GM18519 (cell line): ENCODE measurements at regions not wholly inside any gene's neighbourhood (a gene's known extent, or its start where the extent isn't known, plus 50 kb on each side); places are given as distances from the start of the nearest gene placed in this dataset.

Source experiments
- ATAC-seq: cut with Tn5 transposase; IDR thresholded peaks from one replicate; pipeline ENCODE4 v1.9.1; 2021; ENCODE audit warnings: mild to moderate bottlenecking, moderate library complexity; ENCODE audit not compliant: unreplicated experiment, low FRiP score

DNA sequence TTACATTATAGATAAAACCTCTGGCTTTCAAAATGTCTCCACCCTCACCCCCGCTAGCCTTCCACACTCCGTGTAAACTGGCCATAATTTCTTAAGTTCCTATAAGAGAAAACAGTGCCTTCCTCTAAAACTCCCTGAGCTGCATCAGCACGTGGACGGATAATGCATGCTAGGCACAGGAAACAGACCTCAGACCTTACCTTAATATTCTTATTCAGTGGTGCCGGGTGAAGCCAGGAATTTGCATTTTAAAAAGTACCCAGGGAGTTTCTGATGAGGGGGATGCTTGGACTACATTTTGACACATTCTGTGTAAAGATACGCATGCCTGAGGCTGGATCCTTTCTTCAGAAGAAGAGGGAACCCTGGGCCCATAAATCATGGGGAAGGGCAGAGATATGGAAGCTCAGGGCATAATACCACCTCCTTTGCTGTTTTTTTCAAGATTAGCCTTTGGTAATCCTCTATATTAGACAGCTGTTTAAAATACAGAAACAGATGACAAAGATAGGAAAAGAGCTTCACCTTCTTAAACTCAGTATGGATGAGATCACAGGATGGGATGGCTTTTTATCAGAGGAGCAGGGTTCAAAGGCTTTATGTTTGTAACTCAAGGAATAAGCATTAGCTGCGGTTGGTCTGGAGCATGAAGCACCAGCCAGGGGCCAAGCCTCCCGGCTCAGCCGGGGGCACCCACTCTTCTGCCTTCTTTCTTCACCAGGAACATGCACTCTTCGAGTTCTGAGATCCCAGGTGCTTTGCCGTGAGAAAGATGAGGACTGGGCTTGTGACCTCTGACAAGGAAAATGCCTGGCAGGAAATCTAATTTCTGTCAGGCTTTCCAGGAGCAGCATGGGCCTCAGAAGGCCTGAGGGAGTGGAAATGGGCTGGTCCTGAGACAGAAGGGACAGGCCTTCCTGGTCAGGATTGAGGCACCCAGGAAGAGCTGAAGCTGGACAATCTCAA, 218.1 kb upstream of the SOX4 start:
- ATAC-seq = peak; percentile 72

DNA sequence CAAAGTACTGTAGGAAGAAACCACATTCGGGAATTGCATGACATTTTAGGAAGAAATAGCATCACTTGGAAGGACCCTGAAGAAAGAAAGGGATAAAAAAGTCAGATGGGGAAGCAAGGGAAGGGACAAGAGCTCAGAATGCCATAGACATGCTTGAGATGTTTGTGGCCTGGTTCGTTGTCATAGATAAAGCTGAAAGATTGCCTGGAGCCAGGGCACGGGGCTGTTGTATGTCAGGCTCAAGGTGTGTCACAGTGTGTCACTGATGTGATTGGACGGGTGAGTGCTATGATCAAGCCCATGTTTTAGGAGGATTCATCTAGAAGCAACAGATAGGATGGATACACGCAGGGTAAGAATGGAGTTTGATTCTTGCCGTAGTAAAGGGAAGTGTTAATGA, 216.2 kb upstream of the SOX4 start:
- ATAC-seq = no peak

DNA sequence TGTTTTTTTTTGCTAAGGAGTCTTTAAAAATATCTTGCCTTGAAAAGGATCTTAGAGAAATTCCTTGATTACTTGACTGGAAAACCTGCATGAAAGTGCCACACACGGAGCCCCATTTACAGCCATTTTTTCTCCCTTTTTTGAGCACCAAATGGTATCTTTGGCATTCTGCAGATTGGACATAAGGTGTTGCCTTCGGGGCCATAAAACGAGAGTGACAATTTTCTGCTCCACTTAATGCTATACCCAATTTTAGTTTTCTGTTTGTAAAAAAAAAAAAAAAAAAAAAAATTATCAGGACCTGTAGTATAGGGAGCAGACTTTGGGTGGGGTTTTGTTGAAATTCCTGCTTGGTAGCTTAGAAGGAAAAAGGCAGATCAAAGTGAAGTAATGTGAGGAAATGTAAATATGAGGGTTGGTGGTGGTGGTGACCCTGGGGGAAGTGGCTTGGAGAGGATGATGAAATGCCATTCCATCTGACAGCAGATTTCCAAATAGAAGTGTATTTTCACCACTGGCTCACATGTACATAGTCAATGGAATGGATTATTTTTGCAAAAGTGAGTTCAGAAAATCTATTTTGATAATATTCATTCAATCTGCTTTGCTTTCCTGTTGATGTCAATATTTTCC, 212.1 kb upstream of the SOX4 start:
- no peak for ATAC-seq

DNA sequence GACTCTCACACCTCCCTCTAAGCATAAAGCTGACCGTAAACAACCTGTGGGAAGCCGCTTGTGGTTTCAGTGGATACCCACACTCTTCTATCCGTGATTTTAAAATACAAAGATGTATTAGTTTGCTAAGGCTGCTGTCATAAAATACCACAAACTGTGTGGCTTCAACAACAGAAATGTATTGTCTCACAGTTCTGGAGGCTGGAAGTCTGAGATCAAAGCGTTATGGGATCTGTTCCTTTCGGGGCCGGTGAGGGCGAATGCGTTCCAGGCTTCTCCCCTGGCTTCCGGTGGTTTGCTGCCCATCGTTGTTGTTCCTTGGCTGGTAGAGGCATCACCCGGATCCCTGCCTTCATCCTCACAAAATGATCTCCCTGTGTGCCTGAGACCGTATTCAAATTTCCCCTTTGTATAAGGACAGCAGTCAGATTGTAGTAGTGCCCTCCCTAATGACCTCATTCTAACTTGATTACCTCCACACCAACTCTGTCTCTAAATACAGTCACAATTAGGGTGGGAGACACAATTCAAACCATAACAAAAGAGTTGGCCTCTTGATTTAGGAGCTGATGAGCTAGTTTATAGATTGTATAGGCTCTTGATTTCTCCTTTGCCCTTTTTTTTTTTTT, 210.6 kb upstream of the SOX4 start:
- ATAC-seq = no peak

DNA sequence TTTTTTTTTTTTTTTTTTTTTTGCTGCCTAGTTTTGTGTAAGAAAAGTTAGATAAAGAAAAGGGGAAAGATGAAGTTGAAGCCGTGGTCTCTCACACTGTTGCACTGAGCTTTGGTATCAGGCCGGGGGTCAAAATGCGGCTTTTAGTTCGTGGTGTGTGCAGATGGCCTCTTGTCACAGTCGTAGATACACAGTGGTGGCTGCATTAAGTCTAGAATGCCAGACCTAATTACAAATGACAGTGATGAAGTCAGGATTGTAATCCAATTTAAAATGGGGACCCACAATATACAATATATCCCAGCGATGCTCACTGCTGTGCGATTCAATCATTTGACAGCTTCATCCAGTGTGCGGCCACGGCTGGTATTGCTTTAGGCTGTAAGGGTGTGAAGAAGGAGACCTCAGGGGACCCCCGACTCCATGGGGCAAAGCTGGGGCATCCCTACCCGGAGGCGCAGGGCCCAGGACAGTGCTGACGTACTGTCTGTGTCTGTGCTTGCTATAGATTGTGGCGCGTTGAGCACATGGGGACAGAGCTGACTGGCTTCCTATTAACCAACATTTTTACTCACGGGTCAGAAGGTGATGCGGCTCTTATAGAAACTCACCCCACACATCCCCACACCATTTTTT, 210.0 kb upstream of the SOX4 start:
- no peak for ATAC-seq

DNA sequence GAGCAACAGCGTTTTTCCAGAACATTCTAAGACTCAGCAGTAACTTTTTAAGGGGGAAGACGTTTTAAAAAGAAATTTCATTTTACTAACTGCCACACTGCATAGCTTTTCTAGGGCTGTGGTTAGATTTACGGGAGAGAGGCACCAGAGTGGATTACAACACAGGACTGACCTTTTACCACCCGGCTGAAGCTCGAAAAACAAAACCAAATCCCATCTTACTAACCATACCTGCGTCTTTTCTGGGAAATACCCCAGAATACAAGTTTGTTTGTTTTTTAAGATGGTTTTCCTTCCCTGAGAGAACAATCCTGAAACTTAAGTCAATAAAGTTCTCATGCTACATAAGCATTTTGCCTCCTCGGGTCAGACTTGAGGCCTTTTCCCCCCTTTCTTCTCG, 209.3 kb upstream of the SOX4 start:
- no peak for ATAC-seq

DNA sequence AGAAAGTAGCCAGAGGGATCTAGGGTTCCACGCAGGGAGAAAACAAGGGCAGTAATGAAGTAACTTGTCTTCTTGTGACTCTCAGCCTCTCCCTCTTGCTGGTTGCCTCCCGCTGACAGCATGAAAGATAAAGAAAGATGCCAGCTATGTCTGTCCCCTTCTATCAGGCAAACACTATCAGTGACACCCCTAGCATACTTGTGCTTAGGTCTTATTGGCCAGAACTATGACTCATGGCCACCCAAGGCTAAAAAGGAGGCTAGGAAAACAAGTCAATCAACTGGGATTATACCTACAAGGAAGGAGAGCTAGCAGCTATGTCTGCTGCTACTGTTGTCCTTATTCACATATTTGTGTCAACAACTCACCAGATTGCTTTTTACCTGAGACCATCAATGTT, 206.8 kb upstream of the SOX4 start:
- no peak for ATAC-seq

DNA sequence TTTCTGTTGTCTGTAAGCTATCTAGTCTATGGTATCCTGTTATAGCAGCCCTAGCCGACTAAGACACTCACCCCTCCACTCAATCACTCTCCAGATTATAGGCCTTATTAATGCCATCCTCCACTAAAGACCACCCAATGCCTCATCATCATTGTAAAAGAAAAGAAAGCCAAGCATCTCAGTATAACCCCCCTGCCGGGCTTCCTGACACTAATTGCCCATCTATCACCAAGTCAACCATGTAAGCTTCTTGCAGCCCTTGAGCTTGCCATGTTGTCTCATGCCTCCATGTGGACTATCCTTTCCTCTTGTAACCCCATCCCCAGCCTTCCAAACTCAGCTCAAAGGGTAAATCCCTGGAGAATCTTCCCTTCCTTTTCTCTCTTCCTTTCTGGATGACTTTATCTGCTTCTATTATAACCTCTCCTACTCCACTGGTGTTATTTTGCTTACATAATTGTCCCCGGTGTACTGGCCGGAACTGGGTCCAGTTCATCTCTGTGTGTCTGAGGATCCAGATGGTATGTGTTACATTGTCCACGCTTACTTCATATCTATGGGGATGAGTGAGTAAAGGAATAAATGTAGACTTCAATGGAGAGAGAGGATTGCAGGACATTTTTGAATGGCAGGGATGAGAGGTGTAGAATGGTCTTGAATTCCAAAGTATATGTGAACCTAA, 202.9 kb upstream of the SOX4 start:
- no peak for ATAC-seq

DNA sequence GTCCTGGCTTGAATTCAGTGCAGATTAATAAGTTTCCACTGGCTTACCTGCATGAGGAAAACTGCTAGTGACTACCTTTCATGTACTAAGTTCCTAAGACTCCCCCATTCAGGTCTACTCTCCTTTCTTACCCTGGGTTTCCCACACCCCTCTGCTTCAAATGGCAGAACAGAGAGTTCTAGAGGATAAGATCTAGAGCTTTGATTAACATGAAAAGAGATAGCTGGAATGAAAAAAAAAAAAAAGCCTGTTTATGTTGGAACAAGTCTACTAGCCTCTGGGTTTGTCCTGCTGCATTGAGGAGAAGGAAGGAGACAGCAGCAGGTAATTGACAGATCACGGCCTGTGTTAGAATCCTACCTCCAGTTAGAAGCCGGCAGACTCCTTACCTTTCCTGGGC, 201.4 kb upstream of the SOX4 start:
- ATAC-seq = no peak

DNA sequence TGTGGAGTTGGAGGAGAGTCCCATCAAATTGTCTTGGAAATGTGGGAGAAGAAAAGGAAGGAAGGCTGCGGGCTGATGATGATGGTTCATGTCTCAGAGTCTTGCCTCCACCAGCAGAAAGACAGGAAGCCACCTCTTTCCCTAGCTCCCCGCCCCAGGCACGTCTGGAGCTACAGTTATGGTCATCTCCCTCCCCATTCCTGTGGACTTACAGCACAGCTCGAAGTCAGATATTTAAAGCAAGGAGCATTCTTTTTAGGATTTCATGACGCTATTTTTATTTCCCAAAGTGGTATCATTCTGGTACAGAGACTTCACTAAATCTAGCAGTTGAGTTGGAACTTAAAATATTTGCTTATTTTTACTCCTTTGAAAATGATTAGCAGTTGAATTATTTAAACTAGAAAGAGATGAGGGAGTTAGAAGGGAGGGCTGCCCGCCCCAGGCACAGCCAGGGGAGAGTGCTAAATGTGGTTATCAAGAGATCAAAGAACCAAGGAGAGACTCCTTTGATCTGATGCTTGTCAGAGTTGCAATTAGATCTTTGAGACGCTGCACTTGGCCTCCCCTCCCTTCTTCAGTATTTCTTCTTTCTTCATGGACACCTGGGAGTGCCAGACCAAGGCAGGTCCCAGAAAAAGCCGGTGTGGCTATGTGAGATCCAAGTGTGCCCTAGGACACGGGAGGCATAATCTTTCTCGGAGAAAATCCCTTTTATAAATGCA, 199.9 kb upstream of the SOX4 start:
- ATAC-seq = no peak

DNA sequence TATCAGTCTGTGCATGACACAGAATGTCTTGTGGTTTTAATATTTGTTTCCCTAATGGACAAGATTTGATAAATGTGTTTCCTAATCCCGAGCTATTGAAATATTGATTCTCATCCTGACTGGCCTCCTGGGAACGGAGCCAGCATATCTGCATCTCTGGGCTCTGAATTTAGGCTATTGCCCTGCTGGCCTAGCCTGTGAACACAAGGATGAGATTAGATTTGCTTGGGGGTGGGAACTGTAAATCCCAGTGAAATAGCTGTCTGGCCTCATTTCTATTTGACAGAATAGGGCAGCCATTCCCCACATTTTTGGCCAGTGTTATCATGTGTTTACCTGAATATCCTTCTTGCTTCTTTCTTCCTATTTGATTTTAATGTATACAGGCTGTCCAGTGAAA, 198.4 kb upstream of the SOX4 start:
- ATAC-seq = no peak

DNA sequence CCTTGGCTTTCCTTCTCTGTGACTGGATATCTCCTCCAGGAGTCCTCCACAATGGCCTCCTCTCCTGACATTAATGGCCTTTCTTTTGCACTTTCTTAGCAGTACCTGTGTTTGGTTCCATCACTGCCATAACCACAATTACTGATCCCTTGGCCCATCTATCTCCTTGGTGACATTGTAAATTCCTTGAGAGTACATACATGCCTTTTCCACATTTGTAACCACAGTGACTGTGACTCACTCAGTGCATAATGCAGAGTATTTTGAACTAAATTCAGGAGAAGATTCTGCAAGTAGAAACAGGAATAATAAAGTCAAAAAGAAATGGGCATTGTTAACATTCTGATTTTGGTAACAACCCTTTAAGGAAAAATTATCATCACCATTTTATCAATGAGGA, 197.2 kb upstream of the SOX4 start:
- ATAC-seq = no peak

DNA sequence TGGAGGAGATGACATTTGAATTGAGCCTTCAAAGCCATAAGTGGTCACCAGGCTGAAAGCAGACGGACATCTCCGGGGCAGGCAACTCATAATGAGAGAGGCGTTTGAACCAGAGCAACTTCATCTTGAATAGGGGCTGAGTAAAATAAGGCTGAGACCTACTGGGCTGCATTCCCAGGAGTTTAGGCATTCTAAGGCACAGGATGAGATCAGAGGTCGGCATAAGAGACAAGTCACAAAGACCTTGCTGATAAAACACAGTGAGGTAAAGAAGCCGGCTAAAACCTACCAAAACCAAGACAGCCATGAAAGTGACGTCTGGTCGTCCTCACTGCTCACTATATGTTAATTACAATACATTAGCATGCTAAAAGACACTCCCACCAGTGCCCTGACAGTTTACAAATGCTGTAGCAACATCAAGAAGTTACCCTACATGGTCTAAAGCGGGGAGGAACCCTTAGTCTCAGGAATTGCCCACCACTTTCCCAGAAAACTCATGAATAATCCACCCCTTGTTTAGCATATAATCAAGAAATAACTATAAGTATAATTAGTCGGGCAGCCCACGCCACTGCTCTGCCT, 194.7 kb upstream of the SOX4 start:
- ATAC-seq = no peak

DNA sequence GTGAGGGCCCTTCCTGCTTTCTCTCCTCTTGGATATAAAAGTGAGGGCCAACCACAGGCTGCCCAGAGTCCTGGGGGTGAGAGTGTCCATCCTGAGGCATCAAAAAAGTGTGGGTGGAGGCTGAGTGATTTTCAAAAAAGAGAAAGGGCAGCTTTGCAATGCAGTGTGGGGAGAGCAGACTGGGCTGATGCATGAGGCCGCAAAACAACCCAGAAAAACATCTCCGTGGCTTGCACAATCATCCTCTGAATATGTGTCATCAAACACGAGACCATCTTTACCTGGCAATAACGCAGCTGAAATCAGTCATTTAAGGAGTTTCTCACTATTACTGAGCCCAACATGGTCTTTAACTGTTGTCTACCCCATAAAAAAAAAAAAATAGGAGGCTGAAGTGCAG, 191.2 kb upstream of the SOX4 start:
- peak; percentile 75 for ATAC-seq

DNA sequence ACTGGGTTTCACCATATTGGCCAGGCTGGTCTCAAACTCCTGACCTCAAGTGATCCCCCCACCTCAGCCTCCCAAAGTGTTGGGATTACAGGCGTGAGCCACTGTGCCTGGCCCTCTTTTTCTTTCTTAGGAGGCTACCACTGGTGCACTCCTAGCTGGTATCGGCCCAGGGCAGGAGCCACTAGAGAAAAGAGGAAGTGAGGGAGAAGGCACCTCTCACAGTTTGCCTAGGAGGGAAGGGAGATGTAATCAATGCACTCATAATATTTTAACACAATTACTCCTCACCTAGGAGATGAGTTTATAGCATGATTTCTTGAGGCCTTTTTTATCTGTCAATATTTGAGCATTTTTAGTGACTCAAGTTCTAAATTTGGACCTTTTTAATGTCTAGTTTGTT, 189.0 kb upstream of the SOX4 start:
- no peak for ATAC-seq

DNA sequence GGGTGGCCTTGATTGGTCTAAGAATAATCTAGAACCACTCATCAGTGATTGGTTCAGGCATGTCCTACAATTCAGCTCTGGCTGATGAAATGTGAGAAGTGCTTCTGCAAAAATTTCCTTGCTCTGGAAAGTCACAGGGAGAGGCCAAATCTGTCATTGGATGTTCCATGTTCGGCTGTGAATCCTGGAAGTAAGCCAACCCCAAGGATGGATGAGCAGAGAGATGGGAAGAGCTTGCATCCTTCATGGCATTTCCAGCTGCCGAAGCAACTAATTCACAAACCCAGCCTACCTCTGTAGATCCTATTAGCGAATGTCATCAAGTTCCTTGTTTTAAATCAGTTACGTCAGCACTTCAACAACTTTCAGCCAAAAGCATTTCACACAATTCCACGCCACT, 187.2 kb upstream of the SOX4 start:
- no peak for ATAC-seq

DNA sequence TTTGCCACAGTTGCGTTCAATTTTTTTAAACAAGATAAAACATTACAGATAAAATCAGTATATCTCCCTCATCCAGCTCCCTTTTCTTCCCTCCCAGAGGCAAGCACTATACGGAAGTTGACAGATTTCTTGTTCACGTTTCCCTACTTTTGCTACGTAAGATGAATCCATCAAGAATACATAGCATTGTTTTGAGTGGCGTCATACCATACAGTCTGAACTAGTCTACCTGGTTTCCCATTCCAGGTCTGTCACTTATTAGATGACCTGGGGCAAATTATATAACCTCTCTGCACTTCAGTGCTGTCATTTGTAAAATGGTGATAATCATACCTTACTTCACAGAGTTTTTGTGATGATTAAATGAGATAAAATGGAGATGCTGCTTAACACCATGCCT, 184.3 kb upstream of the SOX4 start:
- ATAC-seq = no peak

DNA sequence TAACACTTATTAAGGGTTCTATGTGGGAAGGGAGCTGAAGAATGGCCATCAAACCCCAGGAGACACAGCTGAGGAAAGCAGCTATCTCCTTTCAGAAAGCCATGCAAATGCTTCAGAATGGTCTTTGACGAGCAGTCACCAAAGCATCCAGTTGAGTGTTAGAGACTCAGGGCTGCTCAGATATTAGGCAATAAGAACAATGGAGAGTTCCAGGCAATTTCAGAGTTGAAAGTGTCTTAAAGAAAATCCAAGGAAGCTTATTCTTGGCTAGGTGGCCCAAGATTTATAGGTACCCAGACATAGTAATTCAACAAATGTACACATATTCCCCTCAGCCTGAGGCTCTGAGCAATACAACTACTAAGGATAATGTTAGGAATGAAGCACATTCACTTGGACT, 180.1 kb upstream of the SOX4 start:
- no peak for ATAC-seq

DNA sequence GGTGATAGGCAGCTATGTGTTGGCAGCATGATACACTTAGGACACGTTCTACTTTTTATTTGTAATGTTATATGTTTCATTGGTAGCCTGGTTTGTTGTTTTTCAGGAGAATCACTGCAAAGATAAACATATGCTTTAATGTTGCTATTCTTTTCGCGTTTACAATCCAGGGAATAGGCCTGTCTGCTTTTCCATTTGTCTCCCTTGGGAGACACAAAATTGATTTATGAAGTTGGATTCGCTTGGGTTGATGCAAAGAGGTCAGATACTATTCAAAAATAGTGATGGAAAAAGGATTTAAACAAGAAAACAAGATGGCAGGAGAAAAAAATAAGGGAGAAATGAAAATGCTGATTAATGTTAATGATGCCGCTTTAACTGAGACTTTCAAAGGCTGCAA, 179.5 kb upstream of the SOX4 start:
- ATAC-seq = no peak
